ENCODE measurements at regions not wholly inside any gene's neighbourhood (a gene's known extent, or its start where the extent isn't known, plus 50 kb on each side); places are given as distances from the start of the nearest gene placed in this dataset.
"Not testable (repeated sequence)": the region's sequence is repeated elsewhere in the genome, so short reads cannot be mapped to it uniquely, and the experiment has no call there.

DNA sequence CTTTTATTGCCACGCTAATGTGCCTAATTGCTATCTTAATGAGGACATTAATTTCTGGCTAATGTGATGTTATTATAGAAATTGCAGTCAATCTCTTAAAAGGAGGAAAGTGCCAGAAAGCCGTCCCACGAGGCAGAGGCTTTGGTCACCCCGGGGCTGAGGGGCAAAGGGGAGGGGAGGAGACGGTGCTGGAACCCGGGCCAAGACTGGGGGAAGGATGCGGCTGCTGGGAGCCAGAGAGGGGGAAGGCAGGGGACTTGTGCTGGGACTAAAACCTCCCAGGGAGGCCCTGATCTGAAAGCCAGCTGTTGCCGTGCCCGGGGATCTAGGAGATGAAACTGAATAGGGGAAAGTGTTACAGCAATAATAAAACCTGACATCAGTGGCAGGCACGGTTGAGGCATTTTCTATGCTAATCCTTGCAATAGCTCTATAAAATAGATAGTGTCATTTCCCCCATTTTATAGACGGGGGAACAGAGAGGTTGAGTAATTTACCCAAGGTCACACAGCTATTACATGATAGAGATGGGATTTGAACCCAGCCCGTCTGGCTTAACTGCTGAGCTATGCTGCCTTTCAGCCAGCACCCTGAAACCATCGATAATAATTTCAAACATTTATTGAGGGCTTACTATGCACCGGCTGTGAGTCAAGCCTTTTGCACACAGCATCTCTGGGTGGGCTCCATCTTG is 83.2 kb upstream of the ADGRE5 start:
- Mint-ChIP-seq H3K27me3 (peaks cover 37% of the 10 kb centered on the region), H3K4me1 (ENCODE audit: low read depth) (peaks cover 20% of the 10 kb centered on the region)
- H3K27ac Mint-ChIP-seq; H3K36me3 Mint-ChIP-seq (ENCODE audit: low read depth); H3K9me3 Mint-ChIP-seq; H3K4me3 Mint-ChIP-seq; intact Hi-C loops (cut with micrococcal nuclease): not testable (repeated sequence)

DNA sequence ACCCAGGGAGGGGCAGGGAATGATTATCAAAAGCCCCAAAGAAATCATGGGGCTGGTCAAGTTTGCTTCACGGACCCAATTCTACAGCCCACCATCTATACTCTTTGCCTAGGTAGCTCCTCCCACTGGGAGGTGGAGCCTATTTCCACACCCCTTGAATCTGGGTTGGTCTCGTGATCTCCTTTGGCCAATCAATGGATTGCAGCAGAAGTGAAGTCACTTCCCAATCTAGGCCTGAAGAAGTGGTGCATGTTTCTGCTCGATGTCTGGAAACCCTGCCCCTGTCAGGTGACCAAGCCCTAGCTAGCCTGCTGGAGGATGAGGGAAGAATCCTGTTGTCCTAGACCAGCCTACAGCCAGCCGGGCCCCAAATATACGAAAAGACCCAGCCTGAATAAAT is 86.3 kb upstream of the ADGRE5 start:
- intact Hi-C loops (cut with micrococcal nuclease); H3K27ac Mint-ChIP-seq; H3K4me3 Mint-ChIP-seq; H3K9me3 Mint-ChIP-seq; H3K36me3 Mint-ChIP-seq (ENCODE audit: low read depth): not testable (repeated sequence)
- peaks cover 15% of the 10 kb centered on the region for H3K27me3 Mint-ChIP-seq
- H3K4me1 Mint-ChIP-seq (ENCODE audit: low read depth): peaks cover 25% of the 10 kb centered on the region

DNA sequence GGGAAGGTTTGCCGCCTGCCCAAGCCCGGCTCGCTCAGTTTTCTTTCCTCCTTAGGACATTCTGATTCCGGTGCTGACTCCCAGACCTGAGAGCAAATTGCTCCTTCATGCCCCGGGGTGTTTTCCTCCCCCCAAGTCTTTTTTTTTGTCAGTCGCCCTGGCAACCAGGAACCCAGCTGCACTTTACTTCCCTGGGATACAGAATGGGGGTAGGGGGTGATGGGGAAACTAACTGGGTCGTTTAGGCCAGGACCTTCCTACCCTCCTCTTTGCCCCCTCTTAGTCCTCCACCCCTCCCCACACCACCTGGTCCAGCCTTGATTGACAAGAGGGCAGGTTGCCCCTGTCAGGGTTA is 87.5 kb upstream of the ADGRE5 start:
- Mint-ChIP-seq H3K27me3 (peaks cover 14% of the 10 kb centered on the region), H3K27ac (peak overlapping the region; percentile 33), H3K4me1 (ENCODE audit: low read depth) (peaks cover 27% of the 10 kb centered on the region), H3K4me3 (peak overlapping the region; percentile 53)
- H3K9me3 Mint-ChIP-seq; intact Hi-C loops (cut with micrococcal nuclease); H3K36me3 Mint-ChIP-seq (ENCODE audit: low read depth): not testable (repeated sequence)

DNA sequence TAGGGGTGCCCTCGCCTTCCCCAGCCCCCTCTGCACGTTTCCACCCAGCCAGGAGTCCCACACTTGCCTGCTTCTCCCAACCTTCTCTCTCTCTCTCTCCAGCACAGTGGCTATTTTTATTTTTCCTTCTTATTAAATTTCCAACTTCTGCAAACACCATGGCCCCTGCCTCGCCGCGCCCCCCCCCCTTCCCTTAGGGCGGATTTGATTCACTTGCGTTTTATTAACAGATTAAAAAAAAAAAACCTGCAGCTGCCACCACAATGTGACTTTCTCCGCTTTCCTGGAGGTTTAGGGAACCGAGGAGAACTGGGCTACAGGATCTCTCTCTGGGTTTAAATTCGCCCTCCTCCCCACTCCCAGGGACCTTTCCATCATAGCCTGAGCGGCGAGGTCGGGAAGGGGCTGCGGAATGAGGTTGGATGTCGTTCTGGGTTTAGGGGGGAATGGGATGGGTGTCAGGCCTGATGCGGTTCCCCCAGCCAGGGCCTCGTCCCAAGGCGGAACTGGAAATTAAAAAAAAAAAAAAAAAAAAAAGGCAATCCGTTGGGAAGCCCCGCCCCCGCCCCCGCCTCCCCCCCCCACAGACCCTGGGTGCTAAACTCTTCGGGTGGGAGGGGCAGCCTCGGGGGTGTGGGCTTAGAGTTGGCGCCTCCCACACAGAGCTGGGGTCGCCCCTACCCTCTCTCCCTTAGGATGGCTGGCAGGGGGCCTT is 87.3 kb upstream of the ADGRL1 start:
- peaks cover 31% of the 10 kb centered on the region for H3K4me1 Mint-ChIP-seq (ENCODE audit: low read depth)
- H3K27me3 Mint-ChIP-seq: peaks cover 17% of the 10 kb centered on the region
- H3K27ac Mint-ChIP-seq: peak overlapping the region; percentile 33
- H3K4me3 Mint-ChIP-seq: peak overlapping the region; percentile 64
- intact Hi-C loops (cut with micrococcal nuclease); H3K9me3 Mint-ChIP-seq; H3K36me3 Mint-ChIP-seq (ENCODE audit: low read depth): not testable (repeated sequence)

DNA sequence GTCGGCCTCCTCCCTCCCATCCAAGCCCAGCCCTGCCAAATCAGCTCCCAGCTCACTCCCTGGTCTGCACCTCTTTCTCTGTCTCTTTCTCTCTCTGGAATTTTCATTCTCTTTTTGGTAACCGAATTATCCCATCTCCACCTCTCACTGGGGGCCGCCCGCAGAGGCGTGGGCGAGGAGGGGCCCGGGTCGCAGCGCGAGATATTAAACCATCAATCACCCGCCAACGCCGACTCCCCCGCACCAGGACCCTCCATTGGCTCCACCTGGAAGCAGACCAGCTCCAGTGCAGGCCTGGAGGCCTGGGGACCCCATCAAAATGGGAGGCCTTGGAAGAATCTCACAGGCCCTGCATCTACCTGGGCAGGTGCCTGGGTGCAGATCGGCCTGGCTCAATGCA is 83.8 kb upstream of the ADGRL1 start:
- H3K9me3 Mint-ChIP-seq; intact Hi-C loops (cut with micrococcal nuclease); H3K36me3 Mint-ChIP-seq (ENCODE audit: low read depth); H3K4me3 Mint-ChIP-seq; H3K27ac Mint-ChIP-seq: not testable (repeated sequence)
- Mint-ChIP-seq H3K27me3 (peaks cover 13% of the 10 kb centered on the region), H3K4me1 (ENCODE audit: low read depth) (peaks cover 21% of the 10 kb centered on the region)

DNA sequence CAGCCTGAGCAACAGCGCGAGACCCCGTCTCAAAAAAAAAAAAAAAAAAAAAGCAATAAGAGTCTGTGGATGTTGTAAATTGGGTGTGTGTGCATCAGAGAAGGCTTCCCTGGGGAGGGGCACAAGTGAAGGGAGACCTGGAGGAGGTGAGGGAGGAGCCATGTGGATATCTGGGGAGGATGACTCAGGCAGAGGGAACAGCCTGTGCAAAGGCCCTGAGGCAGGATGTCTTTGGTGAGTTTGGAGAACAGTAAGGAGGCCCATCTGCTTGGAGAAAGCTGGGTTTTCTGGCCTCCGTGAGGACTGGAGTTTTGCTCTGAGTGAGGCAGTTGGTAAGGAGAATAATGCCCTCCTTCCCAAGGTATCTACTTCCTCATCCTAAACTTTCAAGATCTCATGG is 81.9 kb upstream of the ADGRL1 start:
- H3K27ac Mint-ChIP-seq; intact Hi-C loops (cut with micrococcal nuclease): not testable (repeated sequence)
- peaks cover 11% of the 10 kb centered on the region for H3K27me3 Mint-ChIP-seq

DNA sequence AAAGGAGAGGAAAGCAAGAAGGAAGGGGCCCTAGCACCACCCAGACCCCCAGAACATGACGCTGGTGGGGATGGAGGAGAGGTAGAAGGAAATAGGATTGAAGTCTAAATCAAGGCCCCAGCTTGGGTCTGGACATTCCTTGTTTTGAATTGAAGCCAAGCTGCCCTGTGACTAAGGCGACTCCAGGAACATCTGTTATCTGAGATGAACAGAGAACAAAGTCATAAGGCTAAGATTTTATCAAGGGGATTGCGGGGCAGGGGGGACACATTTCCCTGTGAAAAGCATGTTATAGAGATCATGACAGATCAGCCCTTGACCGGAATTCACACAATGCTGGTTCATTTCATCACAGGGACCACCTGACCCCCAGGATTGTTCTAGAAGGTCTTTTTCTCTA is 80.6 kb upstream of the ADGRL1 start:
- H3K27ac Mint-ChIP-seq; H3K36me3 Mint-ChIP-seq (ENCODE audit: low read depth); intact Hi-C loops (cut with micrococcal nuclease); H3K9me3 Mint-ChIP-seq; H3K4me3 Mint-ChIP-seq; H3K27me3 Mint-ChIP-seq: not testable (repeated sequence)
- H3K4me1 Mint-ChIP-seq (ENCODE audit: low read depth): peaks cover 12% of the 10 kb centered on the region

More for the DNA sequence above, 81.9 kb upstream of the ADGRL1 start:
- not testable (repeated sequence) for H3K36me3 Mint-ChIP-seq (ENCODE audit: low read depth); H3K9me3 Mint-ChIP-seq; H3K4me3 Mint-ChIP-seq
- peaks cover 15% of the 10 kb centered on the region for H3K4me1 Mint-ChIP-seq (ENCODE audit: low read depth)

DNA sequence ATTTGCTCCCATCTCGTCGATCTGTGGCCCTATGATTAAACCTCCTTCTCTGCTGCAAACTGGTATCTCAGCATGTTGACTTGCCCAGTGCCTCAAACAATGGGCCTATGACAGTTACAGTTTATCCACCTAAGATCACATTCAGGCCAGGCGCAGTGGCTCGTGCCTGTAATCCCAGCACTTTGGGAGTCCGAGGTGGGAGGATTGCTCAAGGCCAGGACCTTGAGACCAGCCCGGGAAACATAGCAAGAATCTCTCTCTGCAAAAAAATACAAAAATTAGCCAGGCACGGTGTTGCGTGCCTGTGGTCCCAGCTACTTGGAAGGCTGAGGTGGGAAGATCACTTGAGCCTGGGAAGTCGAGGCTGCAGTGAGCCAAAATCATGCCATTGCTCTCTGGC is 79.8 kb upstream of the ADGRL1 start:
- H3K9me3 Mint-ChIP-seq; H3K36me3 Mint-ChIP-seq (ENCODE audit: low read depth); H3K27ac Mint-ChIP-seq; H3K4me3 Mint-ChIP-seq; intact Hi-C loops (cut with micrococcal nuclease): not testable (repeated sequence)
- Mint-ChIP-seq H3K27me3 (peaks cover 11% of the 10 kb centered on the region), H3K4me1 (ENCODE audit: low read depth) (peaks cover 12% of the 10 kb centered on the region)

DNA sequence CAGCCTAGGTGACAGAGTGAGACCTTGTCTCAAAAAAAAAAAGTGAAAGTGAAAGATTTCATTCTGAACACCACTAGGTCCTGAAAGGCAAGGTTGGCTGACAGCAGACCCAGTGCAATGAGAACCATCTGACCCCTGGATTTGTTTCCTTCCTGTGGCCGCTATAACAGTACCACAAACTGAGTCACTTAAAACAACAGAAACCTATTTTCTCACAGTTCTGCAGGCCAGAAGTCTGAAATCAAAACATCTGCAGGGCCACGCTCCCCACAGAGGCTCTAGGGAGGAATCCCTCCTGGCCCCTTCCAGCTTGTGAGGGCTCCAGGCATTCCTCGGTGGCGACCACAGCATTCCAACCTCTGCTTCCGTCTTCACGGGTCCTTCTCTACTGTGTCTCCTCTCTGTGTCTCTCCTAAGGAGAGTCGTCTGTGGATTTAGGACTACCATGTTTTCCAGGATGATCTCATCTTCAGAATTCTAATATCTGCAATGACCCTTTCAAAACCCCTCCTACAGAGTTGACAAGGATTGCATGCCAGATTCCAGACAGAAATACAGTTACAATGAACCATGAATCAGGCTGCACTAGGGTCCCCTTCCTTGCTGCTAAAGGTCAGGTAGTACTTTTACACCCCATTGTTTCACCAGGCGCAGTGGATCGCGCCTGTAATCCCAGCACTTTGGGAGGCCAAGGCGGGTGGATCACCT is 78.0 kb upstream of the ADGRL1 start:
- H3K27ac Mint-ChIP-seq; H3K9me3 Mint-ChIP-seq; H3K4me3 Mint-ChIP-seq; intact Hi-C loops (cut with micrococcal nuclease); H3K36me3 Mint-ChIP-seq (ENCODE audit: low read depth): not testable (repeated sequence)
- H3K4me1 Mint-ChIP-seq (ENCODE audit: low read depth): peaks cover 12% of the 10 kb centered on the region
- peaks cover 15% of the 10 kb centered on the region for H3K27me3 Mint-ChIP-seq

DNA sequence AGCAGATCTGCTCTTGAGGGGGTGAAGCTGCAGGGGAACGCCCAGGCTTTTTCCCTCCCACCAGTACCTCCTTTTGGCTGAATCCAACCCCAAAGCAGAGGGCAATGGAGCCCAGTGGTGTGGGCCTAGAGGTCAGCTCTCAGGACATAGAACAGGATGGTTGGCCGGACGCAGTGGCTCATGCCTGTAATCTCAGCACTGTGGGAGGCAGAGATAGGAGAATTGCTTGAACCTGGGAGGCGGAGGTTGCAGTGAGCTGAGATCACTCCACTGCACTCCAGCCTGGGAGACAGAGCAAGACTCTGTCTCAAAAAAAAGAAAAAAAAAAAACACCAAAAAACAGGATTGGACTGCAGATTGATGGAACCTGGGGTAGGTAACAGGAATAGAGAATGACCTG is 73.3 kb upstream of the ADGRL1 start:
- H3K27ac Mint-ChIP-seq; intact Hi-C loops (cut with micrococcal nuclease): not testable (repeated sequence)

DNA sequence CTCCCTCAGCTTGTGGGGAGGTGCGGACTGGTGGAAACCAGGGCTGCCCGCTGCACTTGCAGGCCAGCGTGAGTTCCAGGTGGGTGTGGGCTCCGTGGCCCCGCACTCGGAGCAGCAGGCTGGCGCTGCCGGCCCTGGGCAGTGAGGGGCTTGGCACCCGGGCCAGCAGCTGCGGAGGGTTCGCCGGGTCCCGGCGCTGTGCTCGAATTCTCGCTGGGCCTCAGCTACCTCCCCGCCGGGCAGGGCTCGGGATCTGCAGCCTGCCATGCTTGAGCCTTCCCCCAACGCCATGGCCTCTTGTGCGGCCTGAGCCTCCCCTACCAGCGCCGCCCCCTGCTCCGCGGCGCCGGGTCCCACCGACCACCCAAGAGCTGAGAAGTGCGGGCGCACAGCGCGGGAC is 71.6 kb upstream of the ADGRL1 start:
- intact Hi-C loops (cut with micrococcal nuclease): no loop called here
- Mint-ChIP-seq H3K9me3 (peaks cover 28% of the 10 kb centered on the region), H3K4me3 (no peak overlapping the region), H3K36me3 (ENCODE audit: low read depth) (no peaks in the 10 kb centered on the region), H3K27ac (no peak overlapping the region), H3K27me3 (peaks cover 42% of the 10 kb centered on the region), H3K4me1 (ENCODE audit: low read depth) (peaks cover 11% of the 10 kb centered on the region)

More for the DNA sequence above, 73.3 kb upstream of the ADGRL1 start:
- not testable (repeated sequence) for H3K4me3 Mint-ChIP-seq; H3K36me3 Mint-ChIP-seq (ENCODE audit: low read depth)
- Mint-ChIP-seq H3K27me3 (peaks cover 34% of the 10 kb centered on the region), H3K4me1 (ENCODE audit: low read depth) (peaks cover 17% of the 10 kb centered on the region), H3K9me3 (peaks cover 27% of the 10 kb centered on the region)

DNA sequence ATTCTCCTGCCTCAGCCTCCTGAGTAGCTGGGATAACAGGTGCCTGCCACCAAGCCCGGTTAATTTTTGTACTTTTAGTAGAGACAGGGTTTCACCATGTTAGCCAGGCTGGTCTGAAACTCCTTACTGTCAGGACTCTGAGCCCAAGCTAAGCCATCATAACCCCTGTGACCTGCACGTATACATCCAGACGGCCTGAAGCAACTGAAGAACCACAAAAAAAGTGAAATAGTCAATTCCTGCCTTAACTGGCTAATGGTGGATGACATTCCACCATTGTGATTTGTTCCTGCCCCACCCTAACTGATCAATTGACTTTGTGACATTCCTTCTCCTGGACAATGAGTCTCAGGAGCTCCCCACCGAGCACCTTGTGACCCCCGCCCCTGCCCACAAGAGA is 69.9 kb upstream of the ADGRL1 start:
- H3K4me1 Mint-ChIP-seq (ENCODE audit: low read depth): peaks cover 19% of the 10 kb centered on the region
- peaks cover 45% of the 10 kb centered on the region for H3K27me3 Mint-ChIP-seq
- H3K9me3 Mint-ChIP-seq: peaks cover 28% of the 10 kb centered on the region
- H3K4me3 Mint-ChIP-seq; H3K36me3 Mint-ChIP-seq (ENCODE audit: low read depth); H3K27ac Mint-ChIP-seq; intact Hi-C loops (cut with micrococcal nuclease): not testable (repeated sequence)

DNA sequence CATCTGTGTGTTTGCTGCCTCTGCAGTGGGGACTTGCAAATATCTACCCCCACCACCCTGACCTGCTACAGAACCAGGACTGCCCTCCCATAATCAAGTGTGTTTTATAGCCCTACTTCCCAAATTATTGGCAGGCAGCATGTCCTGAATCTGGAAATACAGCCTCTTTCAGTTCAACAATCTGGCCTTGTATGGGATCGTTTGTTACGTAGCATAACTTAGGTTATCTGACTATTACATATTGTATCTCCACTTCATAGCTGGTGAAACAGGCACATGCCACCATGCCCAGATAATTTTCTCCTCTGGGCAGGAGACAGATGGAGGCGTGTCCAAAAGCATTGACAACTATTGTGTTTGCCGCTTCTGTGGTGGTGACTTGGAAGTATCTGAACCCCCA is 66.7 kb upstream of the ADGRL1 start:
- H3K27me3 Mint-ChIP-seq: peaks cover 41% of the 10 kb centered on the region
- H3K4me3 Mint-ChIP-seq: no peak overlapping the region
- intact Hi-C loops (cut with micrococcal nuclease): no loop called here
- peaks cover 28% of the 10 kb centered on the region for H3K9me3 Mint-ChIP-seq
- peaks cover 19% of the 10 kb centered on the region for H3K4me1 Mint-ChIP-seq (ENCODE audit: low read depth)
- H3K36me3 Mint-ChIP-seq (ENCODE audit: low read depth): no peaks in the 10 kb centered on the region
- no peak overlapping the region for H3K27ac Mint-ChIP-seq

DNA sequence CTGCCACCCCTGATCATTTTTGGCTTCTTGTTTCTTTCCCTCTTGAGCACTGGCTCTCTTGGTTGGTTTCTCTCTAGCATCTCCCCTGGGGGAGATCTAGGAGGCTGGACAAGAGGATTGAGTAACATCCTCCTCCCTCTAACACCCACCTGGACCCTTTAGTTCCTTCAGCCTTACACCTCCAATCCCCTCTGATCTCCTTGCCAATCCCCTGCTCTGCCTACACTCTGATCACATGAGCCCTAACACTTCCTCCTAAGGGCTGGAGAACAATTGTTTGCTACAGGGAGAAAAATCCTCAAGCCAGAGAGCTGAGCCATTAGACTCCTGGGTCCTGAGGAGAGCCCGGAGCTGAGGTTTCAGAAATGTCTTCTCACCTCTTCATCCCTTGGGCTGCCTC is 65.9 kb upstream of the ADGRL1 start:
- H3K4me3 Mint-ChIP-seq: no peak overlapping the region
- H3K27ac Mint-ChIP-seq: peak overlapping the region; percentile 35
- H3K4me1 Mint-ChIP-seq (ENCODE audit: low read depth): peaks cover 19% of the 10 kb centered on the region
- H3K36me3 Mint-ChIP-seq (ENCODE audit: low read depth): no peaks in the 10 kb centered on the region
- intact Hi-C loops (cut with micrococcal nuclease): no loop called here
- peaks cover 27% of the 10 kb centered on the region for H3K9me3 Mint-ChIP-seq
- H3K27me3 Mint-ChIP-seq: peaks cover 42% of the 10 kb centered on the region
